HCT116 (cell line): ENCODE measurements at regions not wholly inside any gene's neighbourhood (a gene's known extent, or its start where the extent isn't known, plus 50 kb on each side); places are given as distances from the start of the nearest gene placed in this dataset.

ENCODE experiments used
- CEBPB ChIP-seq: IDR thresholded peaks from 2 replicates; pipeline ENCODE4 v1.6.1; 2012; ENCODE audit warnings: low read depth
- ELF1 ChIP-seq: IDR thresholded peaks from 2 replicates; pipeline ENCODE4 v1.6.1; 2012; ENCODE audit warnings: low read depth, borderline replicate concordance
- EZH2 ChIP-seq: fragments of 200-600 bp; sonication (generic); IDR thresholded peaks from 2 replicates; pipeline ENCODE4 v1.6.1; 2017; ENCODE audit warnings: antibody characterized with exemption, mixed run types
- POLR2A ChIP-seq: IDR thresholded peaks from 2 replicates; pipeline ENCODE4 v1.7.0; 2011; ENCODE audit warnings: borderline replicate concordance; ENCODE audit not compliant: insufficient read depth, insufficient read length; ENCODE audit errors: extremely low read depth
- POLR2AphosphoS5 ChIP-seq: IDR thresholded peaks from 2 replicates; pipeline ENCODE4 v1.6.1; 2011; ENCODE audit warnings: mild to moderate bottlenecking, low read depth, low read length, moderate library complexity
- ZFX ChIP-seq: fragments of 450-650 bp; IDR thresholded peaks from 2 replicates; pipeline ENCODE4 v1.6.1; 2017
- TF ChIP-seq, protein P1 (sequence below), 3 experiments: fragments of 200-600 bp in 1 of 3; sonication (generic) in 1 of 3; IDR thresholded peaks in 2 of 3; conservative IDR thresholded peaks in 1 of 3; 2 replicates each; pipeline ENCODE4 v1.5.1; 2012 to 2017; ENCODE audit warnings: low read depth in 2 of 3, low read length in 2 of 3, antibody characterized with exemption in 1 of 3, borderline replicate concordance in 1 of 3, control low read depth in 1 of 3, mild to moderate bottlenecking in 1 of 3, mixed read lengths in 1 of 3, mixed run types in 1 of 3, moderate library complexity in 1 of 3; ENCODE audit not compliant: insufficient read depth in 1 of 3
- TF ChIP-seq, protein P2 (sequence below): IDR thresholded peaks from 2 replicates; pipeline ENCODE4 v1.6.1; 2012

DNA sequence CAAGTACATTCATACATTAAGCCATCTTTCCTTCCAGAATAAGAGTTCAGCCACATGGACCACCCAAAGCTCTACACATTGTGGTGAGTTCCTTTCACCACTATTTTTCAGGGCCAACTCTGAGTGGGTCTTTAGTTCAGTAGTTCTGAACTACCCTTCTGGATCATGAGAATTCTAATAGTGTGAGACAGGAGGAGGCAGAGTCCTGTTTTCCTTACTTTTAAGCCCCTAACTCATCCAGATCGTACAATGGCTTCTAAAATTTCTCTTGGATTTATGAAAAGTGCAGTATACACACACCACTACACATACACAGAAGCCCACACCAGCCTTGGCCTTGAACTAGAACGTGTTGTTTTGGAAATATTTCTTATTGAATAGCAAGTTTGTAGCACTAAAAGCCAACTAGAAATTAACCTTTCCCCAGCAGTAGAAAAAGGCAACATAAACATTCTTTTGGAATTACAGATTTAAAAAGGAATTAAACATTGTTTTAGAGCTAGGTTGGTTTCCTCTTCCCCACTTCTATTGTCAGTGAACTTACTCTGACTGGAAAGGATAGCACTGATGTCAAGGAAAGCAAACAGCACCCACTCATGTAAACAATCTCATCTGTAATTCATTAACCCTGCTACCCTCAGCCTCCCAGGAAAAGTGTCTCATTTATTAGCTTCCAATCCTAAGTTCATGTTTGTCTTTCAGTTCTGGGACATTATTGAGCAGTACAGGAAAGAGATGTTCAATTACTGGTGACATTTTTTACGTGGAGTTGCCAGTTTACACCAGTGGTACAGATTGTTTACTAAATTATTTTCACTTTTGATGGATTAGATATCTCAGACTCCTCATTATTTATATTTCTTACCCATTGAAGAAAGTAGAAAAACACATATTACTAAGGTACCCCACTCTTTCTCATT, 95.7 kb upstream of the AGTR1 start:
- no peak for TF ChIP-seq POLR2A
- TF ChIP-seq, protein P1, sequence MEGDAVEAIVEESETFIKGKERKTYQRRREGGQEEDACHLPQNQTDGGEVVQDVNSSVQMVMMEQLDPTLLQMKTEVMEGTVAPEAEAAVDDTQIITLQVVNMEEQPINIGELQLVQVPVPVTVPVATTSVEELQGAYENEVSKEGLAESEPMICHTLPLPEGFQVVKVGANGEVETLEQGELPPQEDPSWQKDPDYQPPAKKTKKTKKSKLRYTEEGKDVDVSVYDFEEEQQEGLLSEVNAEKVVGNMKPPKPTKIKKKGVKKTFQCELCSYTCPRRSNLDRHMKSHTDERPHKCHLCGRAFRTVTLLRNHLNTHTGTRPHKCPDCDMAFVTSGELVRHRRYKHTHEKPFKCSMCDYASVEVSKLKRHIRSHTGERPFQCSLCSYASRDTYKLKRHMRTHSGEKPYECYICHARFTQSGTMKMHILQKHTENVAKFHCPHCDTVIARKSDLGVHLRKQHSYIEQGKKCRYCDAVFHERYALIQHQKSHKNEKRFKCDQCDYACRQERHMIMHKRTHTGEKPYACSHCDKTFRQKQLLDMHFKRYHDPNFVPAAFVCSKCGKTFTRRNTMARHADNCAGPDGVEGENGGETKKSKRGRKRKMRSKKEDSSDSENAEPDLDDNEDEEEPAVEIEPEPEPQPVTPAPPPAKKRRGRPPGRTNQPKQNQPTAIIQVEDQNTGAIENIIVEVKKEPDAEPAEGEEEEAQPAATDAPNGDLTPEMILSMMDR (IDR thresholded peaks at IDR 0.05 in 2 of 3, conservative IDR thresholded peaks at IDR 0.05 in 1 of 3; ENCODE audit: borderline replicate concordance in 1 of 3, insufficient read depth in 1 of 3, low read depth in 2 of 3, low read length in 2 of 3), result no peak
- TF ChIP-seq POLR2AphosphoS5, result no peak
- TF ChIP-seq EZH2, result no peak
- TF ChIP-seq, protein P2, sequence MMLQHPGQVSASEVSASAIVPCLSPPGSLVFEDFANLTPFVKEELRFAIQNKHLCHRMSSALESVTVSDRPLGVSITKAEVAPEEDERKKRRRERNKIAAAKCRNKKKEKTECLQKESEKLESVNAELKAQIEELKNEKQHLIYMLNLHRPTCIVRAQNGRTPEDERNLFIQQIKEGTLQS, result no peak
- no peak for TF ChIP-seq CEBPB
- TF ChIP-seq ZFX, result no peak
- no peak for TF ChIP-seq ELF1
